ENCODE measurements at regions not wholly inside any gene's neighbourhood (a gene's known extent, or its start where the extent isn't known, plus 50 kb on each side); places are given as distances from the start of the nearest gene placed in this dataset.

GRCh38 chr16:85396879-85397871 is 215.9 kb upstream of the GSE1 start:
- TF ChIP-seq CTCF (IDR thresholded peaks at IDR 0.05) (no peak), POLR2A (IDR thresholded peaks at IDR 0.05) (no peak)

All from thyroid gland (tissue), 4 donors.